22Rv1 (cell line): ENCODE measurements at regions not wholly inside any gene's neighbourhood (a gene's known extent, or its start where the extent isn't known, plus 50 kb on each side); places are given as distances from the start of the nearest gene placed in this dataset.

Experiments
- ZFX ChIP-seq: fragments of 450-650 bp; IDR thresholded peaks from 2 replicates; pipeline ENCODE4 v1.6.1; 2017; ENCODE audit warnings: antibody characterized with exemption, borderline replicate concordance
- TF ChIP-seq, protein P1 (sequence below): fragments of 450-650 bp; IDR thresholded peaks from 2 replicates; pipeline ENCODE4 v1.5.1; 2017; ENCODE audit warnings: mild to moderate bottlenecking

DNA sequence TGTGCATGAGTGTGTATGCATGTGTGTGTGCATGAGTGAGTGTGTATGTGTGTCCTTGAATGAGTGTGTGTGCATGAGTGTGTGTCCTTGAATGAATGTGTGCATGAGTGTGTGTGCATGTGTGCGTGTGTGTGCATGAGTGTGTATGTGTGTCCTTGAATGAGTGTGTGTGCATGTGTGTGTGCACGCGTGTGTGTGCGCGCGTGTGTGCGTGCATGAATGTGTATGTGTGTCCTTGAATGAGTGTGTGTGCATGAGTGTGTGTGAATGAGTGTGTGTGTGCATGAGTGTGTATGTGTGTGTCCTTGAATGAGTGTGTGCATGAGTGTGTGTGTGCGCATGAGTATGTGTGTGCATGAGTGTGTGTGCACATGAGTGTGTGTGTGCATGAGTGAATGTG is 271.9 kb downstream of the RNF144A start:
- TF ChIP-seq, protein P1, sequence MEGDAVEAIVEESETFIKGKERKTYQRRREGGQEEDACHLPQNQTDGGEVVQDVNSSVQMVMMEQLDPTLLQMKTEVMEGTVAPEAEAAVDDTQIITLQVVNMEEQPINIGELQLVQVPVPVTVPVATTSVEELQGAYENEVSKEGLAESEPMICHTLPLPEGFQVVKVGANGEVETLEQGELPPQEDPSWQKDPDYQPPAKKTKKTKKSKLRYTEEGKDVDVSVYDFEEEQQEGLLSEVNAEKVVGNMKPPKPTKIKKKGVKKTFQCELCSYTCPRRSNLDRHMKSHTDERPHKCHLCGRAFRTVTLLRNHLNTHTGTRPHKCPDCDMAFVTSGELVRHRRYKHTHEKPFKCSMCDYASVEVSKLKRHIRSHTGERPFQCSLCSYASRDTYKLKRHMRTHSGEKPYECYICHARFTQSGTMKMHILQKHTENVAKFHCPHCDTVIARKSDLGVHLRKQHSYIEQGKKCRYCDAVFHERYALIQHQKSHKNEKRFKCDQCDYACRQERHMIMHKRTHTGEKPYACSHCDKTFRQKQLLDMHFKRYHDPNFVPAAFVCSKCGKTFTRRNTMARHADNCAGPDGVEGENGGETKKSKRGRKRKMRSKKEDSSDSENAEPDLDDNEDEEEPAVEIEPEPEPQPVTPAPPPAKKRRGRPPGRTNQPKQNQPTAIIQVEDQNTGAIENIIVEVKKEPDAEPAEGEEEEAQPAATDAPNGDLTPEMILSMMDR = no peak
- no peak for TF ChIP-seq ZFX
